ENCODE measurements at regions not wholly inside any gene's neighbourhood (a gene's known extent, or its start where the extent isn't known, plus 50 kb on each side); places are given as distances from the start of the nearest gene placed in this dataset.
A peak's percentile ranks its signal among the peaks of the same experiment; 100 is the strongest.
"Not testable (repeated sequence)": the region's sequence is repeated elsewhere in the genome, so short reads cannot be mapped to it uniquely, and the experiment has no call there.

DNA sequence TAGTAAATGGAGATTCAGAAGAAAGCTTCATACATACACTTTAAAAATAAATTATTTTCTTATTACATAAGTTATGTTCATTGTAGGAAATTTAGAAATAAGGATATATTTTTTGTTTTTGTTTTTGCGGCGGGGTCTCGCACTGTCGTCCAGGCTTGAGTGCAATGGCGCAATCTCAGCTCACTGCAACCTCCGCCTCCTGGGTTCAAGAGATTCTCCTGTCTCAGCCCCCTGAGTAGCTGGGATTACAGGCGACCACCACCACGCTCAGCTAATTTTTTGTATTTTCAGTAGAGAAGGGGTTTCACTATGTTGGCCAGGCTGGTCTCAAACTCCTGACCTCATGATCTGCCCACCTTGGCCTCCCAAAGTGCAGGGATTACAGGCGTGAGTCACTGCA lies 71.7 kb upstream of the TSC22D2 start:
- not testable (repeated sequence) for H3K4me3 Mint-ChIP-seq; H3K9me3 Mint-ChIP-seq; H3K36me3 Mint-ChIP-seq; H3K4me1 Mint-ChIP-seq; ATAC-seq (ENCODE audit: low read depth in 2 of 2); H3K27ac Mint-ChIP-seq; DNase-seq
- H3K27me3 Mint-ChIP-seq: peaks cover 0 to 32% (median 27%) of the 10 kb centered on the region in 3 donors

DNA sequence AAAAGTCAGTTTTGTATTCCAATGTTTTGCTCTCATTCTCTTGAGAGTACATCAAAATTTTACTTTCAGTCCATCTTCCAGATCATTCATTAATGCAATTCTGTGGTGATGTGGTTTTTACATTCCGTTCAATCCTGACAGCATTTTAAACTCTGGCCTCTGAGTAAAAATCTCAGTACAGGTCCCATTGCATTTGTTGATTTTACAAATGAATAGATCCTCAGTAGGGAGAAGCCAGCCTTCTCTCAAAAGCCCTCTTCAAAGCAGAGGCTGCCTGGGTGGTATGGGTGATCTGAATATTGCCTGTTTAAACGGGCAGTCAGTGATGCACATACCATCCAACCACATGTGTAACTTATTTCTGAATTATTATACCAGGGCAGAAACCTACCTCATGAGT lies 72.5 kb upstream of the TSC22D2 start:
- H3K4me3 Mint-ChIP-seq: no peak overlapping the region
- ATAC-seq (ENCODE audit: low read depth in 2 of 2) (no peak), DNase-seq (no peak)
- peaks cover 0 to 3% (median 0%) of the 10 kb centered on the region in 3 donors for H3K4me1 Mint-ChIP-seq
- H3K27me3 Mint-ChIP-seq: peaks cover 4 to 38% (median 27%) of the 10 kb centered on the region in 3 donors
- H3K9me3 Mint-ChIP-seq: peaks cover 0 to 8% (median 0%) of the 10 kb centered on the region in 7 donors
- H3K27ac Mint-ChIP-seq: no peak overlapping the region
- peaks cover 0 to 6% of the 10 kb centered on the region in 2 donors for H3K36me3 Mint-ChIP-seq

DNA sequence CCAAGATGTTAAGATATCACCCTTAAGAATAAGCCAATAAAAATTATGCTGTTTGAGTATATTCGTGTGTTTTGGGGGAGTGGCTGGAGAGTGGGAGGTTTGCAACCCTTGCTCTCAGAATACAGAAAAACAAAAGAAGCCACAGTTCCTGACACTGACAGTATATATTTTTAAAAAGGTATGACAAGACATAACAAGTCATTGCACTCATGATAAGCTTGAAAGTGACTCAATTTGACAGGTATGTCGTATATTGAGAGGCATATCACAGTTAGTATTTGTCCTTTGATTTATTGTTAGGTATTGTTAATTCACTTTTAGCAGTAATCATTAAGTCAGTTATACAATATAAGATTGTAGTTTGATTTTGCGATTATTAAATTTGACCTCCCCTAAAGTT lies 73.1 kb upstream of the TSC22D2 start:
- Mint-ChIP-seq H3K36me3 (peaks cover 0 to 11% of the 10 kb centered on the region in 2 donors), H3K27ac (no peak overlapping the region)

DNA sequence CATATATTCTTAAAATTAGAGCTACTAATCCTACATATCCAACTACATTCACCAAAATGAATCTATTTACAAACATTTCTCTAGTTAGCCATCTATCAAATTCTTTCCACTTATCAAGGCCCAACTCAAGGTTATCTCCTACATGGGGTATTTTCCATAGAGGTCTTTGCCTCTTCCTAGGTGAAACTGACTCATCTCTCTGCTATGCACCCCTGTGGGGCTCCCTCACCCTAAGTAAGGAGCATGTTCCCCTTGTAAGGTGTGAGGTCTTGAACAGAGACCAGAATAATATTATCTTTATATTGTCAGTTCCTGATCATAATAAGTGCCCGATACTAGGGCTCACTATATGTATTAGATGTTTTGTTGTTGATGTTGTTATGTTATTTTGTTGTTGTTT lies 74.6 kb upstream of the TSC22D2 start:
- Mint-ChIP-seq H3K27ac (no peak overlapping the region), H3K9me3 (peaks cover 0 to 8% (median 0%) of the 10 kb centered on the region in 7 donors), H3K27me3 (peaks cover 8 to 39% (median 15%) of the 10 kb centered on the region in 3 donors), H3K4me3 (no peak overlapping the region), H3K4me1 (peaks cover 0 to 3% (median 0%) of the 10 kb centered on the region in 3 donors), H3K36me3 (peaks cover 0 to 14% of the 10 kb centered on the region in 2 donors)
- DNase-seq (no peak), ATAC-seq (ENCODE audit: low read depth in 2 of 2) (no peak)

More for the DNA sequence above, 73.1 kb upstream of the TSC22D2 start:
- no peak for DNase-seq
- Mint-ChIP-seq H3K9me3 (peaks cover 0 to 8% (median 0%) of the 10 kb centered on the region in 7 donors), H3K4me3 (no peak overlapping the region), H3K27me3 (peaks cover 4 to 40% (median 24%) of the 10 kb centered on the region in 3 donors), H3K4me1 (peaks cover 0 to 3% (median 0%) of the 10 kb centered on the region in 3 donors)
- no peak for ATAC-seq (ENCODE audit: low read depth in 2 of 2)

DNA sequence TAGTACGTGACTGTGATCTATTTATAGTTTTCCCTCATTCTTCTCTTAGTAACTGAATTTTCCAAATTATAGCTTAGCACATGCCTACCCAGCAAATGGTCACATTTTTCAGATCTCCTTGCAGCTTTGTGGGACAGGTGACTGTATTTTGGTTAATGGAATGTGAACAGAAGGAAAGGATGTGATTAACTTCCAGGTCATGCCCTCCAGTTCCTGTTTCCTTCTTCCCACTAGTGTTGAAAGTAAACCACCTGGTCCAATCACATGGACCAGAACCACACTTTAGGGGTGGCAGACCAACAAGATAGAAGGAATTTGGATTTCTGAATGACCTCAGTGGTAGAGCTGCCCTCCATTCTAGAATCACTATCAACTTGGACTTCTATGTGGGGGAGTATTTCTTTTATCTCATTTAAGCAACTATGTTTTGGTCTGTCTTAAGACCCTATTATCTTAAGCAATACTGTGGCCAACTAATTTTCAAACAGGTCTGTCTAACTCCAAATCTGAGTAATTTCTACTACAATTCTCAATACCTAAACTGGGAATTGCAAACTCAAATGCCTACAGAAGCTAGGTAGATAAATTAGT lies 76.0 kb upstream of the TSC22D2 start:
- Mint-ChIP-seq H3K27ac (no peak overlapping the region), H3K4me3 (no peak overlapping the region), H3K4me1 (peaks cover 0 to 3% (median 0%) of the 10 kb centered on the region in 3 donors), H3K9me3 (peaks cover 0 to 4% (median 0%) of the 10 kb centered on the region in 7 donors), H3K27me3 (peaks cover 13 to 37% (median 16%) of the 10 kb centered on the region in 3 donors), H3K36me3 (peaks cover 4 to 8% of the 10 kb centered on the region in 2 donors)
- no peak for ATAC-seq (ENCODE audit: low read depth in 2 of 2)
- no peak for DNase-seq

DNA sequence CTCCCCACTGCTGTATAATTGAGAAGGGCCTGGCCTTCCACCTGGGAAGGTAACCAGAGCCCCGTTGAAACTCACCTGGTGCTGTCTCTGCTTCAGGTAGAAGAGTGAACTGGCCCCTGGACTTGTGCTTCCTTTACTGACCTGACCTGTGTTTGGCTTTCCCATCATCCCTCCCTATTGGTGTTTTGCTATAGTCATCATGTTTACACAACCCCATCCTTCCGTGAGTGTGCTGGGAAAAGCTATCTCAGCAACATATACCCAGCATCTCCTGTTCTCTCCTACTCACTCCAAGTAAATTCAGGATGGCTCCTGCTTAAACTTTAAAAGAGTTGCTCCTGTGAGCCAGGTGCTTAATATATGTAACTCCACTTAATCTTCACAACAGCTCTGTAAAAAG lies 77.2 kb upstream of the TSC22D2 start:
- Mint-ChIP-seq H3K4me1 (peaks cover 0 to 3% (median 0%) of the 10 kb centered on the region in 3 donors), H3K9me3 (peaks cover 0 to 4% (median 0%) of the 10 kb centered on the region in 7 donors), H3K27me3 (peaks cover 11 to 32% (median 13%) of the 10 kb centered on the region in 3 donors), H3K4me3 (no peak overlapping the region), H3K36me3 (peaks cover 4 to 8% of the 10 kb centered on the region in 2 donors), H3K27ac (peak overlapping the region in 2 of 6 donors; percentile 5 to 89)
- DNase-seq (no peak), ATAC-seq (ENCODE audit: low read depth in 2 of 2) (no peak)

DNA sequence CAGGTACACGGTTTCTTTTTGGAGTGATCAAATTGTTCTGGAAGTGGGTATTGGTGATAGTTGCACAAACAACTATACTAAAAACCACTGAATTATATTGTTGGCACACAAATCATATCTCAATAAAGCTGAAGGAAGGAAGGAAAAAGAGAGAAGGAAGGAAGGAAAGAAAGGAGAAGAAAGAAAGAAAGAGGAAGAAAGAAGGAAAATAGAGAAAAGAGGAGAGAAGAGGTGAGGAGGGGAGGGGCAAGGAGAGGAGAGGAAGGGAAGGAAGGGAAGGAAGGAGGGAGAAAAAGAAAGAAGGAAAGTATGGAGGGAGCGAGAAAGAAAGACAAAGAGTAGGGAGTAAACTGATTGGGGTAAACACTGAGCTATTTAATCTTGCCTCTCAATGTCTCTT lies 77.9 kb upstream of the TSC22D2 start:
- DNase-seq (no peak), ATAC-seq (ENCODE audit: low read depth in 2 of 2) (no peak)
- H3K27me3 Mint-ChIP-seq: peaks cover 10 to 34% (median 13%) of the 10 kb centered on the region in 3 donors
- H3K36me3 Mint-ChIP-seq: peaks cover 4 to 8% of the 10 kb centered on the region in 2 donors
- H3K4me3 Mint-ChIP-seq: no peak overlapping the region
- H3K4me1 Mint-ChIP-seq: peaks cover 0 to 3% (median 0%) of the 10 kb centered on the region in 3 donors
- H3K9me3 Mint-ChIP-seq: peaks cover 0 to 4% (median 0%) of the 10 kb centered on the region in 7 donors
- peak overlapping the region in 1 of 6 donors; percentile 51 for H3K27ac Mint-ChIP-seq

DNA sequence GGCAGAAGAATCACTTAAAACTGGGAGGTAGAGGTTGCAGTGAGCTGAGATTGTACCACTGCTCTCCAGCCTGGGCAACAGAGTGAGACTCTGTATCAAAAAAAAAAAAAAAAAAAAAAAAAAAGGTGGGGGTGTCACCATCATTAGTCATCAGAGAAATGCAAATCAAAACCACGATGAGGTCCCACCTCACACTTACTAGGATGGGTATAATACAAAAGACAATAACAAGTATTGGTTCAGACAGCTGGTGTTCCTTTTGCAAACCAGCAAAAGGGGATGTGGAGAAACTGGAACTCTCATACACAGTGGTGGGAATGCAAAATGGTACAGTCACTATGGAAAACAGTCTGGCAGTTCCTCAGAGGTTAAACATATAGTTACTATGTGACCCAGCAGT lies 78.7 kb upstream of the TSC22D2 start:
- ATAC-seq (ENCODE audit: low read depth in 2 of 2) (peak in 1 of 2 donors; percentile 20), DNase-seq (no peak)
- H3K27me3 Mint-ChIP-seq: peaks cover 10 to 37% (median 13%) of the 10 kb centered on the region in 3 donors
- peaks cover 4 to 8% of the 10 kb centered on the region in 2 donors for H3K36me3 Mint-ChIP-seq
- peaks cover 0 to 4% (median 0%) of the 10 kb centered on the region in 7 donors for H3K9me3 Mint-ChIP-seq
- H3K4me1 Mint-ChIP-seq: peaks cover 0 to 3% (median 0%) of the 10 kb centered on the region in 3 donors
- H3K27ac Mint-ChIP-seq: no peak overlapping the region
- H3K4me3 Mint-ChIP-seq: no peak overlapping the region

DNA sequence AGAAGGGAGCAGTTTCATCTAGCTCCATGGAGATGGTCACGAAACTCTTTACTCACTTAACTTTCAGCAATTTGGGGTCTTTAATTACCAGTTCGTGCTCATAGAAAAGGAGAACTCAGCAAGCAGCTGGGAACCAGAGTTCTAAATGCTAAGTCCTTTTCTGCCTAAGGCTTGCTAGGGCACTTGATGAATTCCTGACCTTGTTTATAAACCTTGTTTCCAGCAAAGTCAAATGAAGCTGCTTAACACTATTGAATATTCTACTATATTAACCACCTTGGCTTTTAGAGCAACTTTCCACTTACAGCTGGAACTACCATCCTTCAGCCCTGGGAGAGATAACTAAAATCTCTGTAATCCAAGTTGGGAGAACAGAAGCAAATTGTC lies 79.5 kb upstream of the TSC22D2 start:
- H3K4me1 Mint-ChIP-seq: peaks cover 0 to 3% (median 0%) of the 10 kb centered on the region in 3 donors
- DNase-seq (no peak), ATAC-seq (ENCODE audit: low read depth in 2 of 2) (no peak)
- H3K9me3 Mint-ChIP-seq: peaks cover 0 to 4% (median 0%) of the 10 kb centered on the region in 7 donors
- H3K4me3 Mint-ChIP-seq: no peak overlapping the region
- peak overlapping the region in 1 of 6 donors; percentile 34 for H3K27ac Mint-ChIP-seq
- H3K36me3 Mint-ChIP-seq: peaks cover 4 to 8% of the 10 kb centered on the region in 2 donors
- peaks cover 10 to 37% (median 13%) of the 10 kb centered on the region in 3 donors for H3K27me3 Mint-ChIP-seq

DNA sequence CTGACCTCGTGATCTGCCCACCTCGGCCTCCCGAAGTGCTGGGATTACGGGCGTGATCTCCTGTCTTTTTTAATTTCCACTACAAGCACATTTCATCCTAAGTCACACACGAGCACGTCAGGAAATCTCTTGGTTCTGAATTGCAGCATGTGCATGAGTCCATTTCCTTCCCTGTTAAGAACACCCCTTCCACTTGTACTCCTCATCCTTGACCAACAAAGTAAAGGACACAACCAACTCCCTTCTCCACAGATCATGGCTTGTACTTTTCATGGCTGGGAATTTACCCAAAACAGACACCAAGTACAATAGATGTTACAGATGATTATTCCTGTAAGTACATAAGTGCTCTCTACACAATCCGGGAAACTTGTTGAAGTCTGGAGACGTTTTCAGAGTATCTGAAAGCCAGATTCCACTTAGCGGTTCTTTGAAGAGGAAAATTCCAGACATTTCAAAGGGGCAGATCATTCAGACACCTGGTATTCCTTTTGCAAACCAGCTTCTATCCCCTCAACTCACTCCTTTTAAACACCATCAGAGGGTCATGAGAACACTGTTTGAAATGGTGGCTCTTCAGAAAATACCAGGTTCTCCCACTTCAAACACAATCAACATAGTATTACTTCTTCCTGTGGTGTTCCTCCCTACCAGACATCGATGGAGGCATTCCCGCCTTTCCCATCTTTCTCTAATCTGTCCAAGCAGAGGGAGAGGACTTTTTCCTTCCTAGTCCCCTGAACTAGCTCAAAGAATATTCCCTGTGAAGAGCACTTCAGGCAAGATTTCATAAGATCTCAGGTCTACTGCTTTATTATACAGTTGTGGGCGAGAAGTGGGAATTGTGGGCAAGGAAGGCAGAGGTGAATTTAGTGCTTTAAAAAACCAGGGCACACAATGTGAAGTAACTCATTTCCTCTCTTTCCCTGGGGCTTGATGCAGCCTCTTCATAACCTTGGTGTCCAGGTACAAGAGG lies 80.1 kb upstream of the TSC22D2 start:
- H3K4me1 Mint-ChIP-seq: peaks cover 0 to 3% (median 0%) of the 10 kb centered on the region in 3 donors
- peaks cover 4 to 8% of the 10 kb centered on the region in 2 donors for H3K36me3 Mint-ChIP-seq
- H3K4me3 Mint-ChIP-seq: no peak overlapping the region
- peaks cover 10 to 37% (median 13%) of the 10 kb centered on the region in 3 donors for H3K27me3 Mint-ChIP-seq
- no peak for DNase-seq
- no peak for ATAC-seq (ENCODE audit: low read depth in 2 of 2)
- peaks cover 0 to 4% (median 0%) of the 10 kb centered on the region in 7 donors for H3K9me3 Mint-ChIP-seq
- H3K27ac Mint-ChIP-seq: peak overlapping the region in 1 of 6 donors; percentile 34

DNA sequence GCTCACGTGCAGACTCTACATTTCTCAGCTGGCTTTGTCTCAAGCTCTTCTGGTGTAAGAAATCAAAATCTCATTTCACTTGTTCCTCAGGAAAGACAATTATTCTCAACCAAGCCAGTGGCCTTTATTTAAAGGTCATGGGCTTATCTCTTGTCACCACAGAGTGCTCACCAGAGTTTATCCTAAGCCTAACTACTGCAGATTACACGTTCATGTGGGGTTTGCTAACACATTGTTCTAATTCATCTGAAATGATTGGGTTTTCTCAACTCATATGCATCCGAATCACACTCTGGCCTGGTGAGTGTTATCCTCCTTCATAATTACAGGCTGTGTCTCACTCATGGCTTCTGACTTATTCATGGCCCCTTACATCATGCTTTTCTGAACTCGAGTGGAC lies 83.3 kb upstream of the TSC22D2 start:
- Mint-ChIP-seq H3K4me1 (peaks cover 0 to 9% (median 6%) of the 10 kb centered on the region in 3 donors), H3K27ac (no peak overlapping the region), H3K27me3 (peaks cover 9 to 23% (median 10%) of the 10 kb centered on the region in 3 donors)

DNA sequence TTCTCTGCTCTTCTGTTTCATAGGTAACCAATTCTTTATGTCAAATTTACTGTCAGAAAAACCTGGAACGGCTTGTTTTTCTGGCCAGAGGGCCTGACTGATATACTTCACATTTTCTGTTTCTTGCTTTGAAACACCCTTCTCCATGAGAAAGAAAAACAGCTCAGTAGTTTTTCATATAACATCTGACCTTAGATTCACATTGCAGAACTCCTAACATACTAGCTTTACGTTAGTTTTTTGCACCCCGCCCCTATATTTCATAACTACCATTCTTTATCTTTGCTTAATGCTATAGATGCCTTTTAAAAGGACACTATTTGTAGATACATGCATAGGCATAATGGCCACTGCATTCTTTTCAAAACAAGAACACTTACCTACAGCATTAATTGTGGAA lies 83.9 kb upstream of the TSC22D2 start:
- Mint-ChIP-seq H3K36me3 (peaks cover 0 to 4% of the 10 kb centered on the region in 2 donors), H3K4me3 (no peak overlapping the region), H3K9me3 (peaks cover 0 to 11% (median 3%) of the 10 kb centered on the region in 7 donors), H3K4me1 (peaks cover 0 to 9% (median 6%) of the 10 kb centered on the region in 3 donors), H3K27ac (peak overlapping the region in 1 of 6 donors; percentile 29), H3K27me3 (peaks cover 9 to 22% (median 10%) of the 10 kb centered on the region in 3 donors)
- DNase-seq (no peak), ATAC-seq (ENCODE audit: low read depth in 2 of 2) (no peak)

More for the DNA sequence above, 83.3 kb upstream of the TSC22D2 start:
- no peak overlapping the region for H3K4me3 Mint-ChIP-seq
- DNase-seq (no peak), ATAC-seq (ENCODE audit: low read depth in 2 of 2) (no peak)
- H3K36me3 Mint-ChIP-seq: peaks cover under 1 to 4% of the 10 kb centered on the region in 2 donors
- peaks cover 0 to 11% (median 3%) of the 10 kb centered on the region in 7 donors for H3K9me3 Mint-ChIP-seq

DNA sequence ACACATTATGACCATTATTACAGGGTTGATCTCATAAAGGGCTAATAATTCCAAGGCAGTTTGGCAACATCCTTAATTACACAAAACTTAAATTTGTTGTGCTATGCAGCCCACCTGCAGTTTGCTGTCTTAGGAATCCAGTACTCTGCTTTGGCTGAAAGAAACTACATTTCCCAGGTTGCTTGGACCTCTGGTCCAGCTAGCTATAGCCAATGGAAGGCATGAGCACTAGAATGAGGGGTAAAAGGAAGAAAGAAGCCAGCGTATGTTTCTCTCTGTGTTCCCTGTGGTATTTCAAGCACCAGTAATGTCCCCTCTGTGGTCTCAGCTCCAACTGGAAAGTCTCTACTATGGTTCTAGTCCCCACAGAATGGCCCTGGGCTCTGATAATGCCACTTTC lies 84.3 kb upstream of the TSC22D2 start:
- Mint-ChIP-seq H3K27ac (no peak overlapping the region), H3K27me3 (peaks cover 8 to 22% (median 10%) of the 10 kb centered on the region in 3 donors), H3K4me3 (no peak overlapping the region), H3K9me3 (peaks cover 0 to 11% (median 3%) of the 10 kb centered on the region in 7 donors), H3K4me1 (peaks cover 0 to 9% (median 6%) of the 10 kb centered on the region in 3 donors), H3K36me3 (peaks cover 0 to 4% of the 10 kb centered on the region in 2 donors)
- ATAC-seq (ENCODE audit: low read depth in 2 of 2) (no peak), DNase-seq (no peak)

Measured in naive B cell (primary cell).